ENCODE measurements at regions not wholly inside any gene's neighbourhood (a gene's known extent, or its start where the extent isn't known, plus 50 kb on each side); places are given as distances from the start of the nearest gene placed in this dataset.

DNA sequence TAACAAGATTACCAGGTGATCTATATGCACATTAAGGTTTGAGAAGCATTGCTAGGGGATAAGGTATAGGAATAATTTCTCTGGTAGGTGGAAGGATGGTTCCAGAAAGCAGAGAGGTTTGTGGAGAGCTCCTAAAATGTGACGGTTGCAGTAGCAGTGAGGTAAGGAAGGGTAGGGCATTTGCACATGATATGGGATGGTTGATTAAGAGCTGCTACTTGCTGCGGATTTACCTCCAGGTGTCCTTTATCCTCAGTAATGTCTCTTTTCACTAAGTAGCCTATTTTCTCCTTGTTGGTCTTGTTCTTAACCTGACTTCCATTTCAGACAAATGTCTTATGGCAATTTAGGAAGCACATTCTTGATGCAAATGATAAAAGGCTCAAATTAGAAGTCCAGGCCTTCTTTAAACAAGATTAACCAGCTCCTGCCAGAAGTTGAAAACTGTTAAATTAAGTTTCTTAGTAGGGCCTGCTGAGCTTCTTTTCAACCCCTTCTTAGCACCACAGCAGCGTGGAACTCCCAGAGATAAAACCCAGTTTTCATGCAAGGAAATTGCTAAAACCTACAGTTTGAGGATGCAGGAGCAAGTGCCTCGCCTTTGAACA lies 231.1 kb upstream of the GADL1 start:
- intact Hi-C loops (cut with DNase I) = loop anchor here (10.0 kb wide), 1 partner anchor 351 kb away; no protein-coding TSS in a partner anchor
- Histone ChIP-seq H3K36me3 (no peaks in the 10 kb centered on the region), H3K9me3 (no peaks in the 10 kb centered on the region), H3K4me3 (no peak overlapping the region), H3K27me3 (no peaks in the 10 kb centered on the region), H3K27ac (no peak overlapping the region), H3K4me1 (no peaks in the 10 kb centered on the region)
- TF ChIP-seq POLR2AphosphoS5 (IDR thresholded peaks at IDR 0.05; ENCODE audit: insufficient read depth in 1 of 2, low read depth in 1 of 2) (no peak), POLR2A (IDR thresholded peaks at IDR 0.05) (no peak)
- TF ChIP-seq, protein P1, sequence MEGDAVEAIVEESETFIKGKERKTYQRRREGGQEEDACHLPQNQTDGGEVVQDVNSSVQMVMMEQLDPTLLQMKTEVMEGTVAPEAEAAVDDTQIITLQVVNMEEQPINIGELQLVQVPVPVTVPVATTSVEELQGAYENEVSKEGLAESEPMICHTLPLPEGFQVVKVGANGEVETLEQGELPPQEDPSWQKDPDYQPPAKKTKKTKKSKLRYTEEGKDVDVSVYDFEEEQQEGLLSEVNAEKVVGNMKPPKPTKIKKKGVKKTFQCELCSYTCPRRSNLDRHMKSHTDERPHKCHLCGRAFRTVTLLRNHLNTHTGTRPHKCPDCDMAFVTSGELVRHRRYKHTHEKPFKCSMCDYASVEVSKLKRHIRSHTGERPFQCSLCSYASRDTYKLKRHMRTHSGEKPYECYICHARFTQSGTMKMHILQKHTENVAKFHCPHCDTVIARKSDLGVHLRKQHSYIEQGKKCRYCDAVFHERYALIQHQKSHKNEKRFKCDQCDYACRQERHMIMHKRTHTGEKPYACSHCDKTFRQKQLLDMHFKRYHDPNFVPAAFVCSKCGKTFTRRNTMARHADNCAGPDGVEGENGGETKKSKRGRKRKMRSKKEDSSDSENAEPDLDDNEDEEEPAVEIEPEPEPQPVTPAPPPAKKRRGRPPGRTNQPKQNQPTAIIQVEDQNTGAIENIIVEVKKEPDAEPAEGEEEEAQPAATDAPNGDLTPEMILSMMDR (IDR thresholded peaks at IDR 0.05) = no peak
- DNase-seq (ENCODE audit: extremely low spot score in 2 of 2) = no peak

DNA sequence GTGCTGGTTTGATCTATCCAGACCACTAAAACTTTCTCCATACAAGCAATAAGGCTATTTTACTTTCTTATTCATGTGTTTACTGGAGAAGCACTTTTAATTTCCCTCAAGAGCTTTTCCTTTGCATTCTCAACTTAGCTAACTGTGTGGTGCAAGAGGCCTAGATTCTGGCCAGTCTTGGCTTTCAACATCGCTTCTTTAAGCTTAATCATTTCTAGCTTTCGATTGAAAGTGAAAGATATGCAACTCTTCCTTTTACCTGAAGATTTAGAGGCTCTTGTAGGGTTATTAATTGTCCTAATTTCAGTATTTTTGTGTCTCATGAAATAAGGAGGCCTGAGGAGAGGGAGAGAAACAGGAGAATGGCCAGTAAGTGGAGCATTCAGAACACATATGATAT lies 234.8 kb upstream of the GADL1 start:
- H3K36me3 ChIP-seq = no peaks in the 10 kb centered on the region
- H3K27me3 ChIP-seq = no peaks in the 10 kb centered on the region
- H3K4me3 ChIP-seq = no peak overlapping the region
- DNase-seq (ENCODE audit: extremely low spot score in 2 of 2) = no peak
- intact Hi-C loops (cut with DNase I) = loop anchor here (10.0 kb wide), 1 partner anchor 354 kb away; no protein-coding TSS in a partner anchor
- TF ChIP-seq, protein P1 (IDR thresholded peaks at IDR 0.05) = no peak
- TF ChIP-seq POLR2AphosphoS5 (IDR thresholded peaks at IDR 0.05; ENCODE audit: insufficient read depth in 1 of 2, low read depth in 1 of 2) = no peak
- no peak for TF ChIP-seq POLR2A (IDR thresholded peaks at IDR 0.05)
- no peaks in the 10 kb centered on the region for H3K9me3 ChIP-seq
- H3K4me1 ChIP-seq = no peaks in the 10 kb centered on the region
- no peak overlapping the region for H3K27ac ChIP-seq

DNA sequence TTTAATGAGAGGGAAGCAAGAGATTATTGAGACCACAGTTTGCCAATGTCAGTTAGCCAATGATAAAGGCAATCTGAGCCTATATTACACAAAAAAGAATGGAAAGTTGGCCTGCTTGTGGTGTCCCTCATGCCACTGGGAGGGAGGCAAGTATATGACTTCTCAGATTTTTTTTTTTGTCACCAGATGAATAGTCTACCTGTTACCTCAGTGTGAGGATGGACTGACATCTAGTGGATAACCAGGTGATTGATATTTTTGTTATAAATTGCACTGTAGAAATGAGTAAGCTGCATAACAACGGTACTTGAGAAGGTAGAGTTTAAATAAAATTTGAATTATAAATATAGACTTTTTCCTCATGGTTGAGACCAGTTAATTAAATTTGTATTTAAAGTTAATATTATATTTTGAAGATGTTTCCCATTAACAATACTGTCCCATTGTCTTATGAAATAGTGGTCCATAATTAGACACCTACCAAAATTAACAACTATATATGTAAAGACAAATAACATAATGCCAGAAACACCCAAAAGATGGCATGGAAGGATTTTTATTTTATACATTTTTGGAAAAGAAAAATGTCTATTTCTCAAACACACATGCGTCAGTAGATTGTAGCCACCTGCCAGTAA lies 237.8 kb upstream of the GADL1 start:
- intact Hi-C loops (cut with DNase I) = no loop called here
- no peaks in the 10 kb centered on the region for H3K36me3 ChIP-seq
- DNase-seq (ENCODE audit: extremely low spot score in 2 of 2) = no peak
- H3K4me1 ChIP-seq = no peaks in the 10 kb centered on the region
- TF ChIP-seq POLR2AphosphoS5 (IDR thresholded peaks at IDR 0.05; ENCODE audit: insufficient read depth in 1 of 2, low read depth in 1 of 2) (no peak), POLR2A (IDR thresholded peaks at IDR 0.05) (no peak)
- TF ChIP-seq, protein P1 (IDR thresholded peaks at IDR 0.05) = peak in 1 of 3 experiments; percentile 38
- no peaks in the 10 kb centered on the region for H3K27me3 ChIP-seq
- H3K27ac ChIP-seq = no peak overlapping the region
- no peaks in the 10 kb centered on the region for H3K9me3 ChIP-seq
- no peak overlapping the region for H3K4me3 ChIP-seq

DNA sequence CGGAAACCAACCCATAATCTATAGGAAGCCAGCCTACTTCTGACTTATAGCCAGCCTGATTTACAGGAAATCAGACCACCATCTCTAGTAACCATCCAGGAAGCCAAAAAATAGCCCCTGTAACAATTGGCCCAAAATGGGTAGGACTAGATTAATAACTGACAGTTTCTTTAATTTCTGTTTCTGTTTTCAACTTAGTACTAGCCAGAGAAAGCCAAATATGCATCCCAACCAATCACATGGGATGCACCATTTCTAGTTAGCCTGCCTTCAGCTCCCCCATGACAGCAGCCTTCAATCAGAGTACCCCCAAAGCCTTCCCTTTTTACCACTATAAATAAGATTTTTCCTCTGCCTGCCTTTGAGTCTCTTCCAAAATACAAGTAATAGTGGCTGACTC lies 239.1 kb upstream of the GADL1 start:
- H3K27me3 ChIP-seq = no peaks in the 10 kb centered on the region
- DNase-seq (ENCODE audit: extremely low spot score in 2 of 2) = no peak
- no peak overlapping the region for H3K27ac ChIP-seq
- TF ChIP-seq, protein P1 (IDR thresholded peaks at IDR 0.05) = no peak
- TF ChIP-seq POLR2AphosphoS5 (IDR thresholded peaks at IDR 0.05; ENCODE audit: insufficient read depth in 1 of 2, low read depth in 1 of 2) (no peak), POLR2A (IDR thresholded peaks at IDR 0.05) (no peak)
- no peaks in the 10 kb centered on the region for H3K36me3 ChIP-seq
- no peaks in the 10 kb centered on the region for H3K4me1 ChIP-seq
- intact Hi-C loops (cut with DNase I) = no loop called here
- no peak overlapping the region for H3K4me3 ChIP-seq
- H3K9me3 ChIP-seq = no peaks in the 10 kb centered on the region

DNA sequence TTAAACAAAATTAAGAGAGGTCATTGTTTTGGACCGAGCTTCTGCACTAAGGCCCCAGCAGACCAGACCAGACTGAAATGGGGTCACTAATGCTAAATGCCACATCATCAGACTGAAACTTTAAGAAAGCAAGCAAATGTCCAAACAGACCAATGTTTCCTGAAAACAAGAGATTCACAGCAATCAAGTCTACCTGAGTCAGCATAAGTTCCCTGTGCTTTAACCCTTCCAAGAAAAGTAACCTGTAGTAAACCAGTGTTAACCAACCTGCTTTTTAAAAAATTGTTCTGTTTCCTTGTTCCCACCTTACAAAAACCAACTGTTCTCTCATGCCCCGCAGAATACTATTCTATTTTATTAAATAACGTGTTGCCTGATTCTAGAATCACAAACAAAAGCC lies 241.1 kb upstream of the GADL1 start:
- no peak overlapping the region for H3K4me3 ChIP-seq
- TF ChIP-seq POLR2AphosphoS5 (IDR thresholded peaks at IDR 0.05; ENCODE audit: insufficient read depth in 1 of 2, low read depth in 1 of 2) (no peak), POLR2A (IDR thresholded peaks at IDR 0.05) (no peak)
- TF ChIP-seq, protein P1 (IDR thresholded peaks at IDR 0.05) = no peak
- no peaks in the 10 kb centered on the region for H3K4me1 ChIP-seq
- no peaks in the 10 kb centered on the region for H3K27me3 ChIP-seq
- no peak for DNase-seq (ENCODE audit: extremely low spot score in 2 of 2)
- H3K27ac ChIP-seq = no peak overlapping the region
- no peaks in the 10 kb centered on the region for H3K9me3 ChIP-seq
- intact Hi-C loops (cut with DNase I) = no loop called here
- no peaks in the 10 kb centered on the region for H3K36me3 ChIP-seq

All from vagina (tissue), 2 donors.